ENCODE measurements at regions not wholly inside any gene's neighbourhood (a gene's known extent, or its start where the extent isn't known, plus 50 kb on each side); places are given as distances from the start of the nearest gene placed in this dataset.
"Not testable (repeated sequence)": the region's sequence is repeated elsewhere in the genome, so short reads cannot be mapped to it uniquely, and the experiment has no call there.

- intact Hi-C loops (cut with DNase I): no loop called here
- no peak for DNase-seq (ENCODE audit: low spot score)
Observed at GRCh38 chr16:5257462-5257861, 159.9 kb upstream of the EEF2KMT start.

GRCh38 chr16:5252791-5253190, 155.2 kb upstream of the EEF2KMT start:
- intact Hi-C loops (cut with DNase I): no loop called here
- no peak for DNase-seq (ENCODE audit: low spot score)

GRCh38 chr16:5247403-5247802, 149.8 kb upstream of the EEF2KMT start:
- intact Hi-C loops (cut with DNase I); DNase-seq (ENCODE audit: low spot score): not testable (repeated sequence)

GRCh38 chr16:5240278-5240626, 142.7 kb upstream of the EEF2KMT start:
- DNase-seq (ENCODE audit: low spot score); intact Hi-C loops (cut with DNase I): not testable (repeated sequence)

GRCh38 chr16:5239472-5240277, 142.1 kb upstream of the EEF2KMT start:
- not testable (repeated sequence) for DNase-seq (ENCODE audit: low spot score)
- intact Hi-C loops (cut with DNase I): loop anchor here (10.0 kb wide), 2 partner anchors 375 to 1405 kb away; no protein-coding TSS in a partner anchor

GRCh38 chr16:5235119-5235518, 137.5 kb upstream of the EEF2KMT start:
- intact Hi-C loops (cut with DNase I): loop anchor here (10.0 kb wide), 2 partner anchors 380 to 1410 kb away; no protein-coding TSS in a partner anchor
- no peak for DNase-seq (ENCODE audit: low spot score)

GRCh38 chr16:5234295-5235050, 136.9 kb upstream of the EEF2KMT start:
- DNase-seq (ENCODE audit: low spot score): no peak
- intact Hi-C loops (cut with DNase I): loop anchor here (10.0 kb wide), 2 partner anchors 380 to 1410 kb away; no protein-coding TSS in a partner anchor

- intact Hi-C loops (cut with DNase I): loop anchor here (10.0 kb wide), 2 partner anchors 383 to 1413 kb away; no protein-coding TSS in a partner anchor
- no peak for DNase-seq (ENCODE audit: low spot score)
Observed at GRCh38 chr16:5231246-5231759, 133.7 kb upstream of the EEF2KMT start.

GRCh38 chr16:5228369-5228768, 130.8 kb upstream of the EEF2KMT start:
- intact Hi-C loops (cut with DNase I): no loop called here
- no peak for DNase-seq (ENCODE audit: low spot score)

- intact Hi-C loops (cut with DNase I): no loop called here
- DNase-seq (ENCODE audit: low spot score): no peak
Observed at GRCh38 chr16:5225931-5226655, 128.5 kb upstream of the EEF2KMT start.

GRCh38 chr16:5222761-5223160, 125.2 kb upstream of the EEF2KMT start:
- intact Hi-C loops (cut with DNase I): no loop called here

GRCh38 chr16:5221831-5222230, 124.2 kb upstream of the EEF2KMT start:
- DNase-seq (ENCODE audit: low spot score); intact Hi-C loops (cut with DNase I): not testable (repeated sequence)

More at GRCh38 chr16:5222761-5223160, 125.2 kb upstream of the EEF2KMT start:
- no peak for DNase-seq (ENCODE audit: low spot score)

GRCh38 chr16:5220705-5221104, 123.1 kb upstream of the EEF2KMT start:
- intact Hi-C loops (cut with DNase I): no loop called here
- DNase-seq (ENCODE audit: low spot score): no peak

- no peak for DNase-seq (ENCODE audit: low spot score)
- intact Hi-C loops (cut with DNase I): no loop called here
Observed at GRCh38 chr16:5216441-5217080, 119.0 kb upstream of the EEF2KMT start.

- DNase-seq (ENCODE audit: low spot score): no peak
- intact Hi-C loops (cut with DNase I): no loop called here
Observed at GRCh38 chr16:5215901-5216300, 118.3 kb upstream of the EEF2KMT start.

- no peak for DNase-seq (ENCODE audit: low spot score)
- intact Hi-C loops (cut with DNase I): no loop called here
Observed at GRCh38 chr16:5214466-5214865, 116.9 kb upstream of the EEF2KMT start.

- DNase-seq (ENCODE audit: low spot score); intact Hi-C loops (cut with DNase I): not testable (repeated sequence)
Observed at GRCh38 chr16:5212501-5212900, 114.9 kb upstream of the EEF2KMT start.

- DNase-seq (ENCODE audit: low spot score); intact Hi-C loops (cut with DNase I): not testable (repeated sequence)
Observed at GRCh38 chr16:5207862-5208498, 110.4 kb upstream of the EEF2KMT start.

Data from cardiac septum (tissue), 1 donor.